Panc1 (cell line): ENCODE measurements at regions not wholly inside any gene's neighbourhood (a gene's known extent, or its start where the extent isn't known, plus 50 kb on each side); places are given as distances from the start of the nearest gene placed in this dataset.

ENCODE experiments used
- POLR2AphosphoS5 ChIP-seq: IDR thresholded peaks from 2 replicates; pipeline ENCODE4 v1.6.1; 2012; ENCODE audit warnings: mild to moderate bottlenecking, low read depth, low read length, moderate library complexity
- SIN3A ChIP-seq: IDR thresholded peaks from 2 replicates; pipeline ENCODE4 v1.6.1; 2012; ENCODE audit warnings: low read depth, mild to moderate bottlenecking, low read length, moderate library complexity, borderline replicate concordance; ENCODE audit not compliant: insufficient read depth
- TF ChIP-seq, protein P1 (sequence below): fragments of 450-650 bp; IDR thresholded peaks from 2 replicates; pipeline ENCODE4 v1.5.1; 2017; ENCODE audit warnings: mild to moderate bottlenecking
- TF ChIP-seq, protein P2 (sequence below), 2 experiments: IDR thresholded peaks; 2 replicates each; pipeline ENCODE4 v1.6.1; 2011 to 2012; ENCODE audit warnings: low read depth in 2 of 2, control low read depth in 1 of 2, low read length in 1 of 2, mild to moderate bottlenecking in 1 of 2, moderate library complexity in 1 of 2; ENCODE audit not compliant: insufficient read depth in 1 of 2

DNA sequence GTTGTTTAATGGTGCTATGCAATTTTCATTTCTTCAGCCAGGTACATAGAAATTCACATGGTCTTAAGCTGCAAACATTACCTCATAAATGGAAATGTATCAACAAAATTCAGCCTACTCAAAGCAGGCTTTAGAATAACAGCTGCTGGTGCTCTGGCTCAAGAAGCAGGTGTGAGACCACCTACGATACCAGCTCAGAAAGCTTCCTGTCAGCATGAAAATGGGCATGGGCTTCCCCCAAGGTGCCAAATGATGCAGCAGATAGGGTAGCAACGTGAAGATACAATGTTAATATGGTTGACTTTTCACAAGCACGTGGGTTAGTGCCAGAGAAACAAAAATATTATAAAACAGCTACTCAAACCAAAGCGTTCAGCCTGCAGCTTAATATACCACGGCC lies 343.4 kb upstream of the PRICKLE1 start:
- TF ChIP-seq, protein P1, sequence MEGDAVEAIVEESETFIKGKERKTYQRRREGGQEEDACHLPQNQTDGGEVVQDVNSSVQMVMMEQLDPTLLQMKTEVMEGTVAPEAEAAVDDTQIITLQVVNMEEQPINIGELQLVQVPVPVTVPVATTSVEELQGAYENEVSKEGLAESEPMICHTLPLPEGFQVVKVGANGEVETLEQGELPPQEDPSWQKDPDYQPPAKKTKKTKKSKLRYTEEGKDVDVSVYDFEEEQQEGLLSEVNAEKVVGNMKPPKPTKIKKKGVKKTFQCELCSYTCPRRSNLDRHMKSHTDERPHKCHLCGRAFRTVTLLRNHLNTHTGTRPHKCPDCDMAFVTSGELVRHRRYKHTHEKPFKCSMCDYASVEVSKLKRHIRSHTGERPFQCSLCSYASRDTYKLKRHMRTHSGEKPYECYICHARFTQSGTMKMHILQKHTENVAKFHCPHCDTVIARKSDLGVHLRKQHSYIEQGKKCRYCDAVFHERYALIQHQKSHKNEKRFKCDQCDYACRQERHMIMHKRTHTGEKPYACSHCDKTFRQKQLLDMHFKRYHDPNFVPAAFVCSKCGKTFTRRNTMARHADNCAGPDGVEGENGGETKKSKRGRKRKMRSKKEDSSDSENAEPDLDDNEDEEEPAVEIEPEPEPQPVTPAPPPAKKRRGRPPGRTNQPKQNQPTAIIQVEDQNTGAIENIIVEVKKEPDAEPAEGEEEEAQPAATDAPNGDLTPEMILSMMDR = no peak
- TF ChIP-seq POLR2AphosphoS5 = no peak
- TF ChIP-seq, protein P2, sequence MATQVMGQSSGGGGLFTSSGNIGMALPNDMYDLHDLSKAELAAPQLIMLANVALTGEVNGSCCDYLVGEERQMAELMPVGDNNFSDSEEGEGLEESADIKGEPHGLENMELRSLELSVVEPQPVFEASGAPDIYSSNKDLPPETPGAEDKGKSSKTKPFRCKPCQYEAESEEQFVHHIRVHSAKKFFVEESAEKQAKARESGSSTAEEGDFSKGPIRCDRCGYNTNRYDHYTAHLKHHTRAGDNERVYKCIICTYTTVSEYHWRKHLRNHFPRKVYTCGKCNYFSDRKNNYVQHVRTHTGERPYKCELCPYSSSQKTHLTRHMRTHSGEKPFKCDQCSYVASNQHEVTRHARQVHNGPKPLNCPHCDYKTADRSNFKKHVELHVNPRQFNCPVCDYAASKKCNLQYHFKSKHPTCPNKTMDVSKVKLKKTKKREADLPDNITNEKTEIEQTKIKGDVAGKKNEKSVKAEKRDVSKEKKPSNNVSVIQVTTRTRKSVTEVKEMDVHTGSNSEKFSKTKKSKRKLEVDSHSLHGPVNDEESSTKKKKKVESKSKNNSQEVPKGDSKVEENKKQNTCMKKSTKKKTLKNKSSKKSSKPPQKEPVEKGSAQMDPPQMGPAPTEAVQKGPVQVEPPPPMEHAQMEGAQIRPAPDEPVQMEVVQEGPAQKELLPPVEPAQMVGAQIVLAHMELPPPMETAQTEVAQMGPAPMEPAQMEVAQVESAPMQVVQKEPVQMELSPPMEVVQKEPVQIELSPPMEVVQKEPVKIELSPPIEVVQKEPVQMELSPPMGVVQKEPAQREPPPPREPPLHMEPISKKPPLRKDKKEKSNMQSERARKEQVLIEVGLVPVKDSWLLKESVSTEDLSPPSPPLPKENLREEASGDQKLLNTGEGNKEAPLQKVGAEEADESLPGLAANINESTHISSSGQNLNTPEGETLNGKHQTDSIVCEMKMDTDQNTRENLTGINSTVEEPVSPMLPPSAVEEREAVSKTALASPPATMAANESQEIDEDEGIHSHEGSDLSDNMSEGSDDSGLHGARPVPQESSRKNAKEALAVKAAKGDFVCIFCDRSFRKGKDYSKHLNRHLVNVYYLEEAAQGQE (IDR thresholded peaks at IDR 0.05; ENCODE audit: insufficient read depth in 1 of 2, low read depth in 2 of 2, low read length in 1 of 2) = no peak
- no peak for TF ChIP-seq SIN3A
